ENCODE measurements at regions not wholly inside any gene's neighbourhood (a gene's known extent, or its start where the extent isn't known, plus 50 kb on each side); places are given as distances from the start of the nearest gene placed in this dataset.
A peak's percentile ranks its signal among the peaks of the same experiment; 100 is the strongest.

GRCh38 chr11:15901054-15901453 lies 455.3 kb downstream of the SOX6 start:
- Histone ChIP-seq H3K36me3 (no peaks in the 10 kb centered on the region), H3K27ac (no peak overlapping the region), H3K4me1 (peaks cover 0 to 12% (median 7%) of the 10 kb centered on the region in 12 donors), H3K4me3 (no peak overlapping the region), H3K27me3 (no peaks in the 10 kb centered on the region), H3K9me3 (no peaks in the 10 kb centered on the region)
- TF ChIP-seq POLR2A (IDR thresholded peaks at IDR 0.05), result no peak
- peak; percentile 8 to 57 (median 44) for TF ChIP-seq CTCF (IDR thresholded peaks at IDR 0.05)
- DNase-seq (peak in 3 of 5 donors; percentile 29 to 56 (median 53)), ATAC-seq (peak; percentile 59 to 88 (median 83))
- intact Hi-C loops (cut with DNase I), result loop anchor here in 2 of 10 donors (5.0 kb wide), 1 partner anchor 711 kb away; no protein-coding TSS in a partner anchor
- 47 to 66% (median 55%) methylated on average over 2 to 6 of the region's 6 CpGs for WGBS, 4 donors

- 70 to 87% (median 81%) methylated on average over 3 of the region's 3 CpGs for WGBS, 4 donors
- Histone ChIP-seq H3K4me3 (no peak overlapping the region), H3K36me3 (no peaks in the 10 kb centered on the region), H3K4me1 (peaks cover 0 to 12% (median 7%) of the 10 kb centered on the region in 12 donors), H3K27ac (peak overlapping the region in 1 of 12 donors; percentile 4), H3K9me3 (no peaks in the 10 kb centered on the region), H3K27me3 (no peaks in the 10 kb centered on the region)
- ATAC-seq (no peak), DNase-seq (no peak)
- intact Hi-C loops (cut with DNase I), result loop anchor here in 2 of 10 donors (5.0 kb wide), 1 partner anchor 711 kb away; no protein-coding TSS in a partner anchor
- no peak for TF ChIP-seq CTCF (IDR thresholded peaks at IDR 0.05)
- TF ChIP-seq POLR2A (IDR thresholded peaks at IDR 0.05), result no peak
Observed at GRCh38 chr11:15901790-15902189, 454.6 kb downstream of the SOX6 start.

GRCh38 chr11:15903246-15903645 lies 453.1 kb downstream of the SOX6 start:
- no peaks in the 10 kb centered on the region for H3K36me3 ChIP-seq

More at GRCh38 chr11:15903246-15903645, 453.1 kb downstream of the SOX6 start:
- no peak for TF ChIP-seq CTCF (IDR thresholded peaks at IDR 0.05)
- TF ChIP-seq POLR2A (IDR thresholded peaks at IDR 0.05), result no peak
- no peaks in the 10 kb centered on the region for H3K9me3 ChIP-seq
- no peaks in the 10 kb centered on the region for H3K27me3 ChIP-seq
- H3K4me1 ChIP-seq, result peaks cover 0 to 12% (median 6%) of the 10 kb centered on the region in 12 donors
- intact Hi-C loops (cut with DNase I), result loop anchor here in 2 of 10 donors (5.0 kb wide), 1 partner anchor 709 kb away; no protein-coding TSS in a partner anchor
- no peak overlapping the region for H3K4me3 ChIP-seq
- H3K27ac ChIP-seq, result no peak overlapping the region
- ATAC-seq, result no peak
- 67 to 77% (median 71%) methylated on average over 2 of the region's 2 CpGs for WGBS, 4 donors
- no peak for DNase-seq
